GM23338 (cell line): ENCODE measurements at regions not wholly inside any gene's neighbourhood (a gene's known extent, or its start where the extent isn't known, plus 50 kb on each side); places are given as distances from the start of the nearest gene placed in this dataset.

Experiments used
- ATAC-seq: fragments of 200-7000 bp; cut with Tn5 transposase; 3 replicates; pipeline ENCODE4 v1.9.1; 2020
- DNase-seq: peaks from one replicate; pipeline ENCODE4 v3.0.0-alpha.2; 2015; ENCODE audit warnings: low spot score
- H2AFZ ChIP-seq: fragments of 200-600 bp; sonication (generic); 2 replicates; pipeline ENCODE4 v1.8.0; 2016; ENCODE audit warnings: antibody characterized with exemption, mild to moderate bottlenecking, moderate library complexity
- H3F3A ChIP-seq: fragments of 200-600 bp; sonication (generic); replicated peaks from 2 replicates; pipeline ENCODE4 v1.8.0; 2017; ENCODE audit warnings: antibody characterized with exemption, mixed run types, low read depth
- H3K27ac ChIP-seq: fragments of 200-600 bp; sonication (generic); 2 replicates; pipeline ENCODE4 v1.6.1; 2016; ENCODE audit warnings: low read depth
- H3K27me3 ChIP-seq: fragments of 200-600 bp; sonication (generic); 2 replicates; pipeline ENCODE4 v1.8.0; 2016; ENCODE audit warnings: mild to moderate bottlenecking, mixed run types, moderate library complexity; ENCODE audit not compliant: insufficient read depth
- H3K36me3 ChIP-seq: fragments of 200-600 bp; sonication (generic); 2 replicates; pipeline ENCODE4 v1.8.0; 2016; ENCODE audit warnings: mild to moderate bottlenecking; ENCODE audit not compliant: insufficient read depth
- H3K4me1 ChIP-seq: fragments of 200-600 bp; sonication (generic); 2 replicates; pipeline ENCODE4 v1.8.0; 2016; ENCODE audit warnings: mild to moderate bottlenecking, moderate library complexity; ENCODE audit not compliant: insufficient read depth
- H3K4me2 ChIP-seq: fragments of 200-600 bp; sonication (generic); 2 replicates; pipeline ENCODE4 v1.7.1; 2017; ENCODE audit warnings: mixed run types
- H3K4me3 ChIP-seq: fragments of 200-600 bp; sonication (generic); 2 replicates; pipeline ENCODE4 v1.6.1; 2016; ENCODE audit warnings: mixed run types
- H3K79me2 ChIP-seq: fragments of 200-600 bp; sonication (generic); replicated peaks from 2 replicates; pipeline ENCODE4 v1.8.0; 2017; ENCODE audit warnings: mild to moderate bottlenecking; ENCODE audit not compliant: insufficient read depth
- H3K9me2 ChIP-seq: fragments of 200-600 bp; sonication (generic); 2 replicates; pipeline ENCODE4 v1.8.0; 2017; ENCODE audit not compliant: insufficient read depth
- H4K20me1 ChIP-seq: fragments of 200-600 bp; sonication (generic); replicated peaks from 2 replicates; pipeline ENCODE4 v1.8.0; 2017; ENCODE audit warnings: mild to moderate bottlenecking; ENCODE audit not compliant: insufficient read depth
- H3K27ac Mint-ChIP-seq: 2 replicates; pipeline ENCODE4 v1.8.0; 2020; ENCODE audit warnings: inconsistent platforms, mild to moderate bottlenecking, moderate library complexity, mixed read lengths
- H3K27me3 Mint-ChIP-seq: 3 replicates; pipeline ENCODE4 v1.8.0; 2022; ENCODE audit warnings: low read depth, mild to moderate bottlenecking, moderate library complexity, mixed read lengths, inconsistent platforms; ENCODE audit not compliant: insufficient read depth, poor library complexity
- H3K36me3 Mint-ChIP-seq: 3 replicates; pipeline ENCODE4 v1.8.0; 2021; ENCODE audit warnings: low read depth, mild to moderate bottlenecking, inconsistent platforms, moderate library complexity, mixed read lengths
- H3K4me1 Mint-ChIP-seq: 3 replicates; pipeline ENCODE4 v1.8.0; 2020; ENCODE audit warnings: mild to moderate bottlenecking, inconsistent platforms, mixed read lengths
- H3K4me3 Mint-ChIP-seq: 3 replicates; pipeline ENCODE4 v1.8.0; 2021; ENCODE audit warnings: moderate library complexity, mild to moderate bottlenecking, inconsistent platforms, mixed read lengths
- H3K9me3 Mint-ChIP-seq: 3 replicates; pipeline ENCODE4 v1.8.0; 2020; ENCODE audit warnings: moderate library complexity, mild to moderate bottlenecking, inconsistent platforms, mixed read lengths
- NANOG ChIP-seq: IDR thresholded peaks from 2 replicates; pipeline ENCODE4 v1.6.1; 2016; ENCODE audit warnings: antibody characterized with exemption, borderline replicate concordance
- REST ChIP-seq: IDR thresholded peaks from one replicate; pipeline ENCODE4 v1.6.1; 2018; ENCODE audit warnings: antibody characterized with exemption; ENCODE audit not compliant: unreplicated experiment
- ZNF331 ChIP-seq: fragments of 250-450 bp; sonication (Bioruptor Pico); IDR thresholded peaks from 2 replicates; pipeline ENCODE4 v1.5.0; 2020; ENCODE audit warnings: low read depth, mild to moderate bottlenecking, moderate library complexity
- TF ChIP-seq, protein P1 (sequence below): fragments of 250-450 bp; sonication (Bioruptor Pico); IDR thresholded peaks from 2 replicates; pipeline ENCODE4 v1.5.0; 2020; ENCODE audit warnings: mild to moderate bottlenecking, moderate library complexity

GRCh38 chr6:25165177-25165576 is 114.0 kb upstream of the CARMIL1 start:
- H3K27me3 ChIP-seq = no peaks in the 10 kb centered on the region
- no peaks in the 10 kb centered on the region for H3F3A ChIP-seq
- no peaks in the 10 kb centered on the region for H3K4me1 ChIP-seq
- DNase-seq (no peak), ATAC-seq (no peak)
- H3K27ac ChIP-seq = no peak overlapping the region
- Mint-ChIP-seq H3K9me3 (peaks cover 1% of the 10 kb centered on the region; the same call in 2 of the 3 replicates), H3K4me1 (no peaks in the 10 kb centered on the region), H3K4me3 (no peak overlapping the region), H3K27me3 (no peaks in the 10 kb centered on the region), H3K36me3 (no peaks in the 10 kb centered on the region), H3K27ac (no peak overlapping the region)
- H3K9me2 ChIP-seq = no peaks in the 10 kb centered on the region
- H4K20me1 ChIP-seq = no peaks in the 10 kb centered on the region
- no peak overlapping the region for H3K4me2 ChIP-seq
- no peaks in the 10 kb centered on the region for H3K79me2 ChIP-seq
- TF ChIP-seq ZNF331 (no peak), REST (no peak), NANOG (no peak)
- TF ChIP-seq, protein P1, sequence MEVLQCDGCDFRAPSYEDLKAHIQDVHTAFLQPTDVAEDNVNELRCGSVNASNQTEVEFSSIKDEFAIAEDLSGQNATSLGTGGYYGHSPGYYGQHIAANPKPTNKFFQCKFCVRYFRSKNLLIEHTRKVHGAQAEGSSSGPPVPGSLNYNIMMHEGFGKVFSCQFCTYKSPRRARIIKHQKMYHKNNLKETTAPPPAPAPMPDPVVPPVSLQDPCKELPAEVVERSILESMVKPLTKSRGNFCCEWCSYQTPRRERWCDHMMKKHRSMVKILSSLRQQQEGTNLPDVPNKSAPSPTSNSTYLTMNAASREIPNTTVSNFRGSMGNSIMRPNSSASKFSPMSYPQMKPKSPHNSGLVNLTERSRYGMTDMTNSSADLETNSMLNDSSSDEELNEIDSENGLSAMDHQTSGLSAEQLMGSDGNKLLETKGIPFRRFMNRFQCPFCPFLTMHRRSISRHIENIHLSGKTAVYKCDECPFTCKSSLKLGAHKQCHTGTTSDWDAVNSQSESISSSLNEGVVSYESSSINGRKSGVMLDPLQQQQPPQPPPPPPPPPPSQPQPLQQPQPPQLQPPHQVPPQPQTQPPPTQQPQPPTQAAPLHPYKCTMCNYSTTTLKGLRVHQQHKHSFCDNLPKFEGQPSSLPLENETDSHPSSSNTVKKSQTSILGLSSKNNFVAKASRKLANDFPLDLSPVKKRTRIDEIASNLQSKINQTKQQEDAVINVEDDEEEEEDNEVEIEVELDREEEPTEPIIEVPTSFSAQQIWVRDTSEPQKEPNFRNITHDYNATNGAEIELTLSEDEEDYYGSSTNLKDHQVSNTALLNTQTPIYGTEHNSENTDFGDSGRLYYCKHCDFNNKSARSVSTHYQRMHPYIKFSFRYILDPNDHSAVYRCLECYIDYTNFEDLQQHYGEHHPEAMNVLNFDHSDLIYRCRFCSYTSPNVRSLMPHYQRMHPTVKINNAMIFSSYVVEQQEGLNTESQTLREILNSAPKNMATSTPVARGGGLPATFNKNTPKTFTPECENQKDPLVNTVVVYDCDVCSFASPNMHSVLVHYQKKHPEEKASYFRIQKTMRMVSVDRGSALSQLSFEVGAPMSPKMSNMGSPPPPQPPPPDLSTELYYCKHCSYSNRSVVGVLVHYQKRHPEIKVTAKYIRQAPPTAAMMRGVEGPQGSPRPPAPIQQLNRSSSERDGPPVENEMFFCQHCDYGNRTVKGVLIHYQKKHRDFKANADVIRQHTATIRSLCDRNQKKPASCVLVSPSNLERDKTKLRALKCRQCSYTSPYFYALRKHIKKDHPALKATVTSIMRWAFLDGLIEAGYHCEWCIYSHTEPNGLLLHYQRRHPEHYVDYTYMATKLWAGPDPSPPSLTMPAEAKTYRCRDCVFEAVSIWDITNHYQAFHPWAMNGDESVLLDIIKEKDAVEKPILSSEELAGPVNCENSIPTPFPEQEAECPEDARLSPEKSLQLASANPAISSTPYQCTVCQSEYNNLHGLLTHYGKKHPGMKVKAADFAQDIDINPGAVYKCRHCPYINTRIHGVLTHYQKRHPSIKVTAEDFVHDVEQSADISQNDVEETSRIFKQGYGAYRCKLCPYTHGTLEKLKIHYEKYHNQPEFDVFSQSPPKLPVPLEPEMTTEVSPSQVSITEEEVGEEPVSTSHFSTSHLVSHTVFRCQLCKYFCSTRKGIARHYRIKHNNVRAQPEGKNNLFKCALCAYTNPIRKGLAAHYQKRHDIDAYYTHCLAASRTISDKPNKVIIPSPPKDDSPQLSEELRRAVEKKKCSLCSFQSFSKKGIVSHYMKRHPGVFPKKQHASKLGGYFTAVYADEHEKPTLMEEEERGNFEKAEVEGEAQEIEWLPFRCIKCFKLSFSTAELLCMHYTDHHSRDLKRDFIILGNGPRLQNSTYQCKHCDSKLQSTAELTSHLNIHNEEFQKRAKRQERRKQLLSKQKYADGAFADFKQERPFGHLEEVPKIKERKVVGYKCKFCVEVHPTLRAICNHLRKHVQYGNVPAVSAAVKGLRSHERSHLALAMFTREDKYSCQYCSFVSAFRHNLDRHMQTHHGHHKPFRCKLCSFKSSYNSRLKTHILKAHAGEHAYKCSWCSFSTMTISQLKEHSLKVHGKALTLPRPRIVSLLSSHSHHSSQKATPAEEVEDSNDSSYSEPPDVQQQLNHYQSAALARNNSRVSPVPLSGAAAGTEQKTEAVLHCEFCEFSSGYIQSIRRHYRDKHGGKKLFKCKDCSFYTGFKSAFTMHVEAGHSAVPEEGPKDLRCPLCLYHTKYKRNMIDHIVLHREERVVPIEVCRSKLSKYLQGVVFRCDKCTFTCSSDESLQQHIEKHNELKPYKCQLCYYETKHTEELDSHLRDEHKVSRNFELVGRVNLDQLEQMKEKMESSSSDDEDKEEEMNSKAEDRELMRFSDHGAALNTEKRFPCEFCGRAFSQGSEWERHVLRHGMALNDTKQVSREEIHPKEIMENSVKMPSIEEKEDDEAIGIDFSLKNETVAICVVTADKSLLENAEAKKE (CRISPR knock-in tag) = no peak
- H3K36me3 ChIP-seq = no peaks in the 10 kb centered on the region
- H3K4me3 ChIP-seq = no peak overlapping the region
- no peak overlapping the region for H2AFZ ChIP-seq
